Esophagus squamous epithelium (tissue), 5 donors: ENCODE measurements at regions not wholly inside any gene's neighbourhood (a gene's known extent, or its start where the extent isn't known, plus 50 kb on each side); places are given as distances from the start of the nearest gene placed in this dataset.

ENCODE experiments used
- DNase-seq: peaks from one replicate; lab custom pipeline; 2025; lab: John Stamatoyannopoulos, UW
- H3K27ac ChIP-seq, 4 donors: fragments of 200-600 bp; sonication (generic); one replicate each; pipeline ENCODE4 v1.5.1; 2016 to 2019; ENCODE audit warnings: mild to moderate bottlenecking in 1 of 4
- H3K27me3 ChIP-seq, 4 donors: fragments of 200-600 bp; sonication (generic); 1 replicate in 3 of 4; 2 replicates in 1 of 4; pipeline versions ENCODE4 v1.5.1 to v1.6.0; 2017 to 2021; ENCODE audit warnings: antibody characterized with exemption in 1 of 4
- H3K36me3 ChIP-seq, 3 donors: fragments of 200-600 bp; sonication (generic); one replicate each; pipeline ENCODE4 v1.5.1; 2016 to 2019
- H3K4me1 ChIP-seq, 3 donors: fragments of 200-600 bp; sonication (generic); one replicate each; pipeline ENCODE4 v1.5.1; 2017 to 2019
- H3K4me3 ChIP-seq, 4 donors: fragments of 200-600 bp; sonication (generic); 1 replicate in 3 of 4; 2 replicates in 1 of 4; pipeline ENCODE4 v1.5.1; 2016 to 2019; ENCODE audit warnings: mild to moderate bottlenecking in 2 of 4, moderate library complexity in 1 of 4
- H3K9me3 ChIP-seq, 3 donors: fragments of 200-600 bp; sonication (generic); one replicate each; pipeline ENCODE4 v1.5.1; 2016 to 2019
- POLR2A ChIP-seq, 4 donors: fragments of 450-650 bp; IDR thresholded peaks; one replicate each; pipeline ENCODE4 v1.6.1; 2017; ENCODE audit warnings: antibody characterized with exemption in 4 of 4, mild to moderate bottlenecking in 4 of 4, moderate library complexity in 3 of 4
- WGBS, 2 donors: methylation state at CpG; one replicate each; pipeline ENCODE4 v1.1.5; 2018; 5-methylcytosine and 5-hydroxymethylcytosine counted together
- intact Hi-C: fragments of 100-400 bp; cut with DNase I; formaldehyde crosslinking; loops from one replicate; pipeline ENCODE4 v1.15.0; 2022
- TF ChIP-seq, protein P1 (sequence below), 6 experiments: fragments of 450-650 bp in 4 of 6; fragments of 200-600 bp in 2 of 6; sonication (generic) in 2 of 6; IDR thresholded peaks; one replicate each; pipeline ENCODE4 v1.5.1; 2016 to 2019; ENCODE audit warnings: antibody characterized with exemption in 6 of 6, mild to moderate bottlenecking in 4 of 6, moderate library complexity in 4 of 6
- donor health status: DM: yes; HTN: yes; CAD: no.

DNA sequence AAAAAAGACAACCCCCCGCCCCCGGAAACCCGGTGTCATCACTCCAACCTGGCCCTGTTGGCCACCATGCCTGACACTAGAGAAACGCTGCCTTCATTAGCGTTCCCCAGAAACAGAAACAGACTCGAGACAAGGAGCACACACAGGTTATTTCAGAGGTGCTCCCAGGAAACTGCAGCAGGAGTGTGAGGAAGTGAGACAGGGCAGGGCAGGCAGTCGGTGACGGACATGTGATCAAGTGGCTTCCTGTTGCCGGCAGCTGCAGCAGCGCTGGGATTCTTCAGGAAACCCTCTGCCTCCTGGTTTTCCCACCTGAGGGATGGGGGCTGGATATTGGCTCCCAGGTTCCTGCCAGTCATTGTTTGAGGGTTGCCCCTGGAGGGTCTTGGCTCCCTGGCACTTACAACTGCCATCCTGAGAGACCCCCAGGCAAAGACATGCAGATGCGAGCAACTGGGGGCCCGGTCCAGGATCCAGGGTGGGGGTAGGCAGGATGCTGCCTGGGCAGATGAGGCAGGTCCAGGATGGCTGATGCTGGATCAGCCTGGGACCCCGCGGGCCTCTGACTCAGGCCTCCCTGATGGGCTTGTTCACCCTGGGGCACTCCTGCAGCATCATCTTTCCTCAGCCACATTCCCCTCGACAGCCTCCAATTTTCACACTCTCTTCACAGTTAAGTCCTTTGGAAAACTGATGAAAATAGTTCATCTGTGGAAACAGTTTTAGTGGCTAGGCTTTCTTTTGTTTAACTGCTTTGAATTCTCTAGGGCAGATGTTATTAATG lies 150.7 kb upstream of the SYNDIG1 start:
- 64 to 70% methylated on average over 7 to 10 of the region's 15 CpGs for WGBS, 2 donors
- no peak for DNase-seq

DNA sequence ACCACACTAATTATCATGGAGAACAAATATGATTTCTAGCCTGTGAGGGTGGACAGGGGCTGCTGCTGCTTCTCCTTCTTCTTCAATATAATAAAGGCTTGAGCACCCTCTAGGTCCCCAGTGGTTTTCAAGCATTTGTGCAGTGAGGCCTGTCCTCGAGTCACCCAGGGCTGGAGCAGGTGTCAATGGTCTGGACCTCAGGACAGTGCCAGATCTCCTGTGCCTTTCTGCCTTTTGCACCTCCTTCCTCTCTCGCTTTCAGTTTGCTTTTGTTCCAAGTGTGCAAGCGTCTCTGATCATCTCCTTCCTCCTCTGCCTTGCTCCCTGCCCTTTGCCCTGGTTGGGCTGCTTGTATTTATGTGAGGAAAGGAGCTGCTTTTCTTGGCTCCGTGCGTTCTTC lies 152.2 kb upstream of the SYNDIG1 start:
- Histone ChIP-seq H3K27ac (no peak overlapping the region), H3K27me3 (peaks cover 0 to 7% (median 0%) of the 10 kb centered on the region in 4 donors), H3K4me1 (peaks cover 0 to 7% (median 0%) of the 10 kb centered on the region in 3 donors), H3K4me3 (no peak overlapping the region), H3K36me3 (no peaks in the 10 kb centered on the region), H3K9me3 (no peaks in the 10 kb centered on the region)
- TF ChIP-seq, protein P1, sequence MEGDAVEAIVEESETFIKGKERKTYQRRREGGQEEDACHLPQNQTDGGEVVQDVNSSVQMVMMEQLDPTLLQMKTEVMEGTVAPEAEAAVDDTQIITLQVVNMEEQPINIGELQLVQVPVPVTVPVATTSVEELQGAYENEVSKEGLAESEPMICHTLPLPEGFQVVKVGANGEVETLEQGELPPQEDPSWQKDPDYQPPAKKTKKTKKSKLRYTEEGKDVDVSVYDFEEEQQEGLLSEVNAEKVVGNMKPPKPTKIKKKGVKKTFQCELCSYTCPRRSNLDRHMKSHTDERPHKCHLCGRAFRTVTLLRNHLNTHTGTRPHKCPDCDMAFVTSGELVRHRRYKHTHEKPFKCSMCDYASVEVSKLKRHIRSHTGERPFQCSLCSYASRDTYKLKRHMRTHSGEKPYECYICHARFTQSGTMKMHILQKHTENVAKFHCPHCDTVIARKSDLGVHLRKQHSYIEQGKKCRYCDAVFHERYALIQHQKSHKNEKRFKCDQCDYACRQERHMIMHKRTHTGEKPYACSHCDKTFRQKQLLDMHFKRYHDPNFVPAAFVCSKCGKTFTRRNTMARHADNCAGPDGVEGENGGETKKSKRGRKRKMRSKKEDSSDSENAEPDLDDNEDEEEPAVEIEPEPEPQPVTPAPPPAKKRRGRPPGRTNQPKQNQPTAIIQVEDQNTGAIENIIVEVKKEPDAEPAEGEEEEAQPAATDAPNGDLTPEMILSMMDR (IDR thresholded peaks at IDR 0.05): no peak
- TF ChIP-seq POLR2A (IDR thresholded peaks at IDR 0.05): no peak
- WGBS, 2 donors: 72 to 73% methylated on average over 5 of the region's 5 CpGs
- no peak for DNase-seq
- intact Hi-C loops: no loop called here

More for the DNA sequence above, 150.7 kb upstream of the SYNDIG1 start:
- Histone ChIP-seq H3K36me3 (no peaks in the 10 kb centered on the region), H3K4me3 (no peak overlapping the region), H3K4me1 (peaks cover 0 to 7% (median 0%) of the 10 kb centered on the region in 3 donors), H3K27ac (no peak overlapping the region), H3K27me3 (peaks cover 0 to 7% (median 0%) of the 10 kb centered on the region in 4 donors), H3K9me3 (no peaks in the 10 kb centered on the region)
- intact Hi-C loops: no loop called here
- TF ChIP-seq POLR2A (IDR thresholded peaks at IDR 0.05): no peak
- TF ChIP-seq, protein P1 (IDR thresholded peaks at IDR 0.05): no peak

DNA sequence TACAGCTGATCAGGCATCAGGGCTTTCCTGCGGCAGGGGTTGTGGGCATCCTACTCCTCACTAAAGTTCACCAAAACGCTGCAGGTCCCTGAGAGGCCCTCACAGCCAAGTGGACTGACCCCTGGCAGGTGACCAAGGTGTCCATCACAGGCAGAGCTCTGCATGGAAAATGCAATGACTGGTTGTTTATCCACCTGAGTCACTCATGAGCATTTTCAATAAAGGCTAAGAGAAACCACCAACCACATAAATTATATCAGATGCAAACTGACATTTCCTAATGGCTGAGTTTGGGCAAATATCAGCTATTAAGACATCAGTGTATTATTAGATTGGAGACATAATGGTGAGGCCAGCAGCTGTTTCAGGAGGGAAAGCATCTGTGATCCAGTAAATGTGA lies 152.7 kb upstream of the SYNDIG1 start:
- Histone ChIP-seq H3K27me3 (peaks cover 0 to 8% (median 0%) of the 10 kb centered on the region in 4 donors), H3K36me3 (no peaks in the 10 kb centered on the region), H3K4me3 (no peak overlapping the region), H3K4me1 (peaks cover 0 to 7% (median 0%) of the 10 kb centered on the region in 3 donors), H3K27ac (no peak overlapping the region), H3K9me3 (no peaks in the 10 kb centered on the region)
- intact Hi-C loops: no loop called here
- DNase-seq: no peak
- TF ChIP-seq POLR2A (IDR thresholded peaks at IDR 0.05): no peak
- TF ChIP-seq, protein P1 (IDR thresholded peaks at IDR 0.05): no peak
- whole genome bisulfite sequencing, 2 donors: 60% methylated on average over 2 of the region's 2 CpGs; no CpG with 5 or more reads in 1 of the 2 donors

DNA sequence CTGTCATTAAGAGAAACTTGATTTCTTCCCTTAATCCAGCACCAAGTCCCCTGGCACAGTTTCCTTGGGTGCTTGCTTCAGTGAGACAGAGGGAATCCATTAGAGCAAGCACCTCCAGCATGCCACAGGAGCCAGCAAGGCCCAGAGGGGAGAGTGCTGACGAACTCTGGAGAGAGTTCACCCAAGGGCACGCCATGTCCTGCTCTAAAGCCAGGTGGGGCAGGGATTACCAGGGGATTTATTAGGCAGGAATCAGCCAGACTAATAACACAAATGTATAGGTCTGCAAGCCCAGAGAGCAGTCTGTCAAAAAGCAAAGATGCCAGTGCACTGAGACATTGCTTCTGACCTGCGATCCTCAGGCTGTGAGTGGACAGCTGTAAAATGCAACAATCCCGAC lies 155.4 kb upstream of the SYNDIG1 start:
- intact Hi-C loops: no loop called here
- Histone ChIP-seq H3K27ac (no peak overlapping the region), H3K9me3 (no peaks in the 10 kb centered on the region), H3K4me3 (no peak overlapping the region), H3K27me3 (peaks cover 0 to 10% (median 0%) of the 10 kb centered on the region in 4 donors), H3K4me1 (peaks cover 0 to 7% (median 0%) of the 10 kb centered on the region in 3 donors), H3K36me3 (no peaks in the 10 kb centered on the region)
- 34 to 52% methylated on average over 3 to 4 of the region's 4 CpGs for WGBS, 2 donors
- no peak for DNase-seq
- TF ChIP-seq, protein P1 (IDR thresholded peaks at IDR 0.05): no peak
- no peak for TF ChIP-seq POLR2A (IDR thresholded peaks at IDR 0.05)

DNA sequence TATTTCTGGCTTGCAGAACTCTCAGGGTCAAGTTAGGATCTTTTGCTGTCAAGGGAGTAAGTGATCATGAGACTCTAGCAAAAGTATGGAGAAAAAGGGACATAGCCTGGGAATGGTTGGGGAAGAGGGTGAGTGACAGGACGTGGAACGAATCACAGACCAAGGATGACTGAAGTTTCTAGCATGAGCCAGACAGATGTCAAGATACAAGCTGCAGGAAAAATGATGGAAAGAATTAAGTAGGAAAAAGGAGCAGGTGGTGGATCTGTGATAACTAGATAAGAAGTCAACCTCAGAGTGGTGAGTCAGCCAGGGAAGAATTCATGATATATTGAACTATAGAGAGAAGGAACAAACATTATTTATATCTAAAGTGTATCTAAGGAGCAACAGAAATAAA lies 159.8 kb upstream of the SYNDIG1 start:
- Histone ChIP-seq H3K9me3 (no peaks in the 10 kb centered on the region), H3K4me1 (peaks cover 0 to 7% (median 0%) of the 10 kb centered on the region in 3 donors), H3K27me3 (peaks cover 0 to 18% (median 0%) of the 10 kb centered on the region in 4 donors), H3K4me3 (no peak overlapping the region), H3K27ac (no peak overlapping the region), H3K36me3 (no peaks in the 10 kb centered on the region)
- no peak for DNase-seq
- 75 to 76% methylated on average over 2 of the region's 2 CpGs for WGBS, 2 donors
- intact Hi-C loops: no loop called here
- TF ChIP-seq, protein P1 (IDR thresholded peaks at IDR 0.05): no peak
- TF ChIP-seq POLR2A (IDR thresholded peaks at IDR 0.05): no peak
